ENCODE measurements at regions not wholly inside any gene's neighbourhood (a gene's known extent, or its start where the extent isn't known, plus 50 kb on each side); places are given as distances from the start of the nearest gene placed in this dataset.

DNA sequence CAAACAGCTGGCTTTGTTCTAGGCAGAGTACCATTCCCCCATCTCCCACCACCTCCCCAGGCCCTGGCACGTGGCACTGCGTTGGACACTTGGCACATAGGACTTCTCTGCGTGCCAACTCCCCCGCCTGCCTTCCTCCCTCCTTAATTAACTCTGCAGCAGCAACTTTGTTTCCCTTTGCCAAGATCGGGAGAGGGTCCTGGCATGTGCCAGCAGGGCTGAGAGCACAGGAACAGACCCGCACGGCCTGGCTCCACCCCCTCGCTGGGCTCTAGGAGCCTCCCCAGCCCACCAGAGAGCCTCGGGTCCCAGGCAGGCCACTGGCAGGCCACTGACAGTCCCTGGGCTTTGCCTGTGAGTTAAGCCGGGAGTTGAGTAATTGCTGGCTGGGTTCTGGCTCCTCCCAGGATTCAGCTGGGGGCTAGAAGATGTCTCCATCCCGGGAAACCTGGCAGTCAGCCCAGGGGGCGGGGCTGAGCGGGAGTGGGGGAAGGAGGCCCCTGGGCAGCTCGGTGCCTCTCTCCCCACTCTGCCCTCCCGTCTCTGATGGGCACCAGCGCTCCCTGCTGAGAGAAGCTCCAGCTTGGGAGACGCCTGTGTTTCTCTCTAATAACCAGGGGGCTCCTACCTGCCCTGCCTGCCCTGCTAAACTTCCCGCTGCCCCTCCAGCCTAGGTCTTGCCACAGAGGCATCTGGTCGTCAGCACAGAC, 224.0 kb upstream of the TNRC6C start (continued):
- TF ChIP-seq ZNF24 (tag by site-specific recombination; IDR thresholded peaks at IDR 0.05), result no peak
- TF ChIP-seq, protein P1, sequence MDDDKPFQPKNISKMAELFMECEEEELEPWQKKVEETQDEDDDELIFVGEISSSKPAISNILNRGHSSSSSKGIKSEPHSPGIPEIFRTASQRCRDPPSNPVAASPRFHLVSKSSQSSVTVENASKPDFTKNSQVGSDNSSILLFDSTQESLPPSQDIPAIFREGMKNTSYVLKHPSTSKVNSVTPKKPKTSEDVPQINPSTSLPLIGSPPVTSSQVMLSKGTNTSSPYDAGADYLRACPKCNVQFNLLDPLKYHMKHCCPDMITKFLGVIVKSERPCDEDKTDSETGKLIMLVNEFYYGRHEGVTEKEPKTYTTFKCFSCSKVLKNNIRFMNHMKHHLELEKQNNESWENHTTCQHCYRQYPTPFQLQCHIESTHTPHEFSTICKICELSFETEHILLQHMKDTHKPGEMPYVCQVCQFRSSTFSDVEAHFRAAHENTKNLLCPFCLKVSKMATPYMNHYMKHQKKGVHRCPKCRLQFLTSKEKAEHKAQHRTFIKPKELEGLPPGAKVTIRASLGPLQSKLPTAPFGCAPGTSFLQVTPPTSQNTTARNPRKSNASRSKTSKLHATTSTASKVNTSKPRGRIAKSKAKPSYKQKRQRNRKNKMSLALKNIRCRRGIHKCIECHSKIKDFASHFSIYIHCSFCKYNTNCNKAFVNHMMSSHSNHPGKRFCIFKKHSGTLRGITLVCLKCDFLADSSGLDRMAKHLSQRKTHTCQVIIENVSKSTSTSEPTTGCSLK (tag by site-specific recombination; IDR thresholded peaks at IDR 0.05), result no peak
- no peak for TF ChIP-seq ZNF121 (tag by site-specific recombination; IDR thresholded peaks at IDR 0.05)
- TF ChIP-seq TCF7L2 (IDR thresholded peaks at IDR 0.05; ENCODE audit: borderline replicate concordance, low read depth, low read length), result no peak
- TF ChIP-seq ZNF677 (tag by site-specific recombination; IDR thresholded peaks at IDR 0.05), result no peak
- TF ChIP-seq ZNF266 (tag by site-specific recombination; IDR thresholded peaks at IDR 0.05; ENCODE audit: low read depth), result no peak
- peak; percentile 85 for TF ChIP-seq ZNF335 (tag by site-specific recombination; conservative IDR thresholded peaks at IDR 0.05)
- peak; percentile 73 for TF ChIP-seq ZBTB8A (tag by site-specific recombination; IDR thresholded peaks at IDR 0.05)
- no peak for TF ChIP-seq ZNF146 (tag by site-specific recombination; IDR thresholded peaks at IDR 0.05)
- TF ChIP-seq, protein P2, sequence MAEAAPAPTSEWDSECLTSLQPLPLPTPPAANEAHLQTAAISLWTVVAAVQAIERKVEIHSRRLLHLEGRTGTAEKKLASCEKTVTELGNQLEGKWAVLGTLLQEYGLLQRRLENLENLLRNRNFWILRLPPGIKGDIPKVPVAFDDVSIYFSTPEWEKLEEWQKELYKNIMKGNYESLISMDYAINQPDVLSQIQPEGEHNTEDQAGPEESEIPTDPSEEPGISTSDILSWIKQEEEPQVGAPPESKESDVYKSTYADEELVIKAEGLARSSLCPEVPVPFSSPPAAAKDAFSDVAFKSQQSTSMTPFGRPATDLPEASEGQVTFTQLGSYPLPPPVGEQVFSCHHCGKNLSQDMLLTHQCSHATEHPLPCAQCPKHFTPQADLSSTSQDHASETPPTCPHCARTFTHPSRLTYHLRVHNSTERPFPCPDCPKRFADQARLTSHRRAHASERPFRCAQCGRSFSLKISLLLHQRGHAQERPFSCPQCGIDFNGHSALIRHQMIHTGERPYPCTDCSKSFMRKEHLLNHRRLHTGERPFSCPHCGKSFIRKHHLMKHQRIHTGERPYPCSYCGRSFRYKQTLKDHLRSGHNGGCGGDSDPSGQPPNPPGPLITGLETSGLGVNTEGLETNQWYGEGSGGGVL (tag by site-specific recombination; IDR thresholded peaks at IDR 0.05), result peak; percentile 96
- TF ChIP-seq PRDM1 (tag by site-specific recombination; IDR thresholded peaks at IDR 0.05), result no peak
- no peak for TF ChIP-seq ZNF747 (tag by site-specific recombination; IDR thresholded peaks at IDR 0.05)
- no peak for TF ChIP-seq ZNF37A (tag by site-specific recombination; IDR thresholded peaks at IDR 0.05)
- TF ChIP-seq ZNF623 (tag by site-specific recombination; IDR thresholded peaks at IDR 0.05), result no peak
- no peak for TF ChIP-seq ZNF16 (tag by site-specific recombination; IDR thresholded peaks at IDR 0.05; ENCODE audit: low read depth)
- TF ChIP-seq, protein P3, sequence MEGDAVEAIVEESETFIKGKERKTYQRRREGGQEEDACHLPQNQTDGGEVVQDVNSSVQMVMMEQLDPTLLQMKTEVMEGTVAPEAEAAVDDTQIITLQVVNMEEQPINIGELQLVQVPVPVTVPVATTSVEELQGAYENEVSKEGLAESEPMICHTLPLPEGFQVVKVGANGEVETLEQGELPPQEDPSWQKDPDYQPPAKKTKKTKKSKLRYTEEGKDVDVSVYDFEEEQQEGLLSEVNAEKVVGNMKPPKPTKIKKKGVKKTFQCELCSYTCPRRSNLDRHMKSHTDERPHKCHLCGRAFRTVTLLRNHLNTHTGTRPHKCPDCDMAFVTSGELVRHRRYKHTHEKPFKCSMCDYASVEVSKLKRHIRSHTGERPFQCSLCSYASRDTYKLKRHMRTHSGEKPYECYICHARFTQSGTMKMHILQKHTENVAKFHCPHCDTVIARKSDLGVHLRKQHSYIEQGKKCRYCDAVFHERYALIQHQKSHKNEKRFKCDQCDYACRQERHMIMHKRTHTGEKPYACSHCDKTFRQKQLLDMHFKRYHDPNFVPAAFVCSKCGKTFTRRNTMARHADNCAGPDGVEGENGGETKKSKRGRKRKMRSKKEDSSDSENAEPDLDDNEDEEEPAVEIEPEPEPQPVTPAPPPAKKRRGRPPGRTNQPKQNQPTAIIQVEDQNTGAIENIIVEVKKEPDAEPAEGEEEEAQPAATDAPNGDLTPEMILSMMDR (tag by site-specific recombination; IDR thresholded peaks at IDR 0.05), result no peak; the same call in 1 of the 2 replicates
- TF ChIP-seq, protein P4, sequence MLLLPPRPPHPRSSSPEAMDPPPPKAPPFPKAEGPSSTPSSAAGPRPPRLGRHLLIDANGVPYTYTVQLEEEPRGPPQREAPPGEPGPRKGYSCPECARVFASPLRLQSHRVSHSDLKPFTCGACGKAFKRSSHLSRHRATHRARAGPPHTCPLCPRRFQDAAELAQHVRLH (tag by site-specific recombination; IDR thresholded peaks at IDR 0.05), result no peak
- no peak for TF ChIP-seq SCRT2 (tag by site-specific recombination; IDR thresholded peaks at IDR 0.05)
- TF ChIP-seq, protein P5, sequence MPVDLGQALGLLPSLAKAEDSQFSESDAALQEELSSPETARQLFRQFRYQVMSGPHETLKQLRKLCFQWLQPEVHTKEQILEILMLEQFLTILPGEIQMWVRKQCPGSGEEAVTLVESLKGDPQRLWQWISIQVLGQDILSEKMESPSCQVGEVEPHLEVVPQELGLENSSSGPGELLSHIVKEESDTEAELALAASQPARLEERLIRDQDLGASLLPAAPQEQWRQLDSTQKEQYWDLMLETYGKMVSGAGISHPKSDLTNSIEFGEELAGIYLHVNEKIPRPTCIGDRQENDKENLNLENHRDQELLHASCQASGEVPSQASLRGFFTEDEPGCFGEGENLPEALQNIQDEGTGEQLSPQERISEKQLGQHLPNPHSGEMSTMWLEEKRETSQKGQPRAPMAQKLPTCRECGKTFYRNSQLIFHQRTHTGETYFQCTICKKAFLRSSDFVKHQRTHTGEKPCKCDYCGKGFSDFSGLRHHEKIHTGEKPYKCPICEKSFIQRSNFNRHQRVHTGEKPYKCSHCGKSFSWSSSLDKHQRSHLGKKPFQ (tag by site-specific recombination; IDR thresholded peaks at IDR 0.05), result no peak
- TF ChIP-seq ZNF521 (tag by site-specific recombination; IDR thresholded peaks at IDR 0.05), result no peak
- no peak for TF ChIP-seq ZNF202 (tag by site-specific recombination; IDR thresholded peaks at IDR 0.05; ENCODE audit: borderline replicate concordance)
- no peak for TF ChIP-seq TRIM28 (IDR thresholded peaks at IDR 0.05; ENCODE audit: borderline replicate concordance, low read length)
- TF ChIP-seq, protein P6, sequence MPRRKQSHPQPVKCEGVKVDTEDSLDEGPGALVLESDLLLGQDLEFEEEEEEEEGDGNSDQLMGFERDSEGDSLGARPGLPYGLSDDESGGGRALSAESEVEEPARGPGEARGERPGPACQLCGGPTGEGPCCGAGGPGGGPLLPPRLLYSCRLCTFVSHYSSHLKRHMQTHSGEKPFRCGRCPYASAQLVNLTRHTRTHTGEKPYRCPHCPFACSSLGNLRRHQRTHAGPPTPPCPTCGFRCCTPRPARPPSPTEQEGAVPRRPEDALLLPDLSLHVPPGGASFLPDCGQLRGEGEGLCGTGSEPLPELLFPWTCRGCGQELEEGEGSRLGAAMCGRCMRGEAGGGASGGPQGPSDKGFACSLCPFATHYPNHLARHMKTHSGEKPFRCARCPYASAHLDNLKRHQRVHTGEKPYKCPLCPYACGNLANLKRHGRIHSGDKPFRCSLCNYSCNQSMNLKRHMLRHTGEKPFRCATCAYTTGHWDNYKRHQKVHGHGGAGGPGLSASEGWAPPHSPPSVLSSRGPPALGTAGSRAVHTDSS (tag by site-specific recombination; IDR thresholded peaks at IDR 0.05), result no peak
- TF ChIP-seq ZBTB48 (tag by site-specific recombination; IDR thresholded peaks at IDR 0.05), result peak; percentile 78
- no peak for TF ChIP-seq ZNF10 (tag by site-specific recombination; IDR thresholded peaks at IDR 0.05)
- TF ChIP-seq MYNN (tag by site-specific recombination; IDR thresholded peaks at IDR 0.05; ENCODE audit: borderline replicate concordance), result no peak
- no peak for TF ChIP-seq KLF1 (tag by site-specific recombination; IDR thresholded peaks at IDR 0.05)
- TF ChIP-seq ZNF837 (tag by site-specific recombination; IDR thresholded peaks at IDR 0.05), result no peak
- TF ChIP-seq, protein P7, sequence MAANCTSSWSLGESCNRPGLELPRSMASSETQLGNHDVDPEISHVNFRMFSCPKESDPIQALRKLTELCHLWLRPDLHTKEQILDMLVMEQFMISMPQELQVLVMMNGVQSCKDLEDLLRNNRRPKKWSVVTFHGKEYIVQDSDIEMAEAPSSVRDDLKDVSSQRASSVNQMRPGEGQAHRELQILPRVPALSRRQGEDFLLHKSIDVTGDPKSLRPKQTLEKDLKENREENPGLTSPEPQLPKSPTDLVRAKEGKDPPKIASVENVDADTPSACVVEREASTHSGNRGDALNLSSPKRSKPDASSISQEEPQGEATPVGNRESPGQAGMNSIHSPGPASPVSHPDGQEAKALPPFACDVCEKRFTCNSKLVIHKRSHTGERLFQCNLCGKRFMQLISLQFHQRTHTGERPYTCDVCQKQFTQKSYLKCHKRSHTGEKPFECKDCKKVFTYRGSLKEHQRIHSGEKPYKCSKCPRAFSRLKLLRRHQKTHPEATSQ (tag by site-specific recombination; IDR thresholded peaks at IDR 0.05), result no peak
- no peak for TF ChIP-seq ZFP69B (tag by site-specific recombination; IDR thresholded peaks at IDR 0.05)
